Transverse colon (tissue), 4 donors: ENCODE measurements at regions not wholly inside any gene's neighbourhood (a gene's known extent, or its start where the extent isn't known, plus 50 kb on each side); places are given as distances from the start of the nearest gene placed in this dataset.

Experiments used
- CTCF ChIP-seq, 5 experiments: fragments of 200-600 bp in 3 of 5; fragments of 450-650 bp in 2 of 5; sonication (generic) in 3 of 5; IDR thresholded peaks; 1 replicate in 2 of 5; 2 replicates in 3 of 5; pipeline ENCODE4 v1.5.1; 2016 to 2017; ENCODE audit warnings: antibody characterized with exemption in 5 of 5, inconsistent platforms in 3 of 5, mild to moderate bottlenecking in 2 of 5, moderate library complexity in 1 of 5
- EP300 ChIP-seq: sonication (generic); formaldehyde crosslinking; IDR thresholded peaks from one replicate; pipeline ENCODE4 v1.6.1; 2017; ENCODE audit warnings: antibody characterized with exemption, low read depth
- POLR2A ChIP-seq: fragments of 450-650 bp; IDR thresholded peaks from one replicate; pipeline ENCODE4 v1.6.1; 2016; ENCODE audit warnings: antibody characterized with exemption, mild to moderate bottlenecking, moderate library complexity
- POLR2AphosphoS5 ChIP-seq, 3 donors: sonication (generic); formaldehyde crosslinking; IDR thresholded peaks; one replicate each; pipeline ENCODE4 v1.6.1; 2016; ENCODE audit warnings: antibody characterized with exemption in 3 of 3

DNA sequence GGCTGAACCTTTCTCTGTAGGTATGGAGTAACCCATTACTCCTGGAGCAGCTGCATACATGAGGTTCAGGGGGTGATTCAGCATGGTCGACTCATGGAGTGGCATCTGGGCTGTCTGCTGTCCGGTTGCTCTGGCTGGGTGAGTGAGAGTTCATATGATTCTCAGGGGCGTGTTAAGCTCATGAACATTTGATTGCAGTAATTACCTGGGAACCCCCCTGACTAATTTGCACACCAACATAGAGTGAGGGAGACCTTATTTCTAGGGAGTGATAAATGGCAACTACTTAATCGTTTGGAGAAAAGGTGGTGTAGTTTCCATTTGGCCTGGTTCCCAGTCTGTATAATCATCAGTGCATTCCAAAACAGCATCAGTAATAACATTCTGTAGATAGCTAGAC, 661.9 kb downstream of the ETS1 start:
- TF ChIP-seq CTCF (IDR thresholded peaks at IDR 0.05) (no peak), POLR2A (no peak), POLR2AphosphoS5 (IDR thresholded peaks at IDR 0.05) (no peak), EP300 (no peak)
